ENCODE measurements at regions not wholly inside any gene's neighbourhood (a gene's known extent, or its start where the extent isn't known, plus 50 kb on each side); places are given as distances from the start of the nearest gene placed in this dataset.

GRCh38 chr3:103388214-103388613, 953.4 kb downstream of the ZPLD1 start:
- no peaks in the 10 kb centered on the region for H3K36me3 ChIP-seq (ENCODE audit: insufficient read depth, low read length)
- H3K9ac ChIP-seq (ENCODE audit: low read depth, low read length): no peak overlapping the region
- no peak overlapping the region for H3K27ac ChIP-seq (ENCODE audit: low read length)
- no peak overlapping the region for H3K4me3 ChIP-seq (ENCODE audit: low read depth in 1 of 2, low read length in 2 of 2)
- TF ChIP-seq EZH2 (IDR thresholded peaks at IDR 0.05; ENCODE audit: borderline replicate concordance, low read depth, low read length, severe bottlenecking) (no peak), CTCF (IDR thresholded peaks at IDR 0.05; ENCODE audit: borderline replicate concordance, extremely low read depth, low read length, poor library complexity, severe bottlenecking) (no peak)
- H3K4me1 ChIP-seq (ENCODE audit: insufficient read depth, low read length): no peaks in the 10 kb centered on the region
- no peaks in the 10 kb centered on the region for H4K20me1 ChIP-seq (ENCODE audit: insufficient read depth, low read length)
- no peak for DNase-seq
- no peak overlapping the region for H2AFZ ChIP-seq (ENCODE audit: low read depth, low read length)
- ATAC-seq (ENCODE audit: insufficient read depth, low read depth): no peak
- no peaks in the 10 kb centered on the region for H3K79me2 ChIP-seq (ENCODE audit: insufficient read depth, low read length)
- H3K9me3 ChIP-seq (ENCODE audit: insufficient read depth, low read length, severe bottlenecking): no peaks in the 10 kb centered on the region
- no peaks in the 10 kb centered on the region for H3K27me3 ChIP-seq (ENCODE audit: insufficient read depth, low read length, poor library complexity)
- no peak overlapping the region for H3K4me2 ChIP-seq (ENCODE audit: insufficient read depth, low read length)

- TF ChIP-seq CTCF (IDR thresholded peaks at IDR 0.05; ENCODE audit: borderline replicate concordance, extremely low read depth, low read length, poor library complexity, severe bottlenecking) (no peak), EZH2 (IDR thresholded peaks at IDR 0.05; ENCODE audit: borderline replicate concordance, low read depth, low read length, severe bottlenecking) (no peak)
- Histone ChIP-seq H2AFZ (ENCODE audit: low read depth, low read length) (no peak overlapping the region), H3K9ac (ENCODE audit: low read depth, low read length) (no peak overlapping the region), H3K27me3 (ENCODE audit: insufficient read depth, low read length, poor library complexity) (no peaks in the 10 kb centered on the region), H3K79me2 (ENCODE audit: insufficient read depth, low read length) (no peaks in the 10 kb centered on the region), H3K36me3 (ENCODE audit: insufficient read depth, low read length) (no peaks in the 10 kb centered on the region), H3K9me3 (ENCODE audit: insufficient read depth, low read length, severe bottlenecking) (no peaks in the 10 kb centered on the region), H3K4me2 (ENCODE audit: insufficient read depth, low read length) (no peak overlapping the region), H4K20me1 (ENCODE audit: insufficient read depth, low read length) (no peaks in the 10 kb centered on the region), H3K27ac (ENCODE audit: low read length) (no peak overlapping the region), H3K4me1 (ENCODE audit: insufficient read depth, low read length) (no peaks in the 10 kb centered on the region), H3K4me3 (ENCODE audit: low read depth in 1 of 2, low read length in 2 of 2) (no peak overlapping the region)
- DNase-seq (no peak), ATAC-seq (ENCODE audit: insufficient read depth, low read depth) (no peak)
Observed at GRCh38 chr3:103389356-103389755, 954.5 kb downstream of the ZPLD1 start.

GRCh38 chr3:103393395-103394186, 958.8 kb downstream of the ZPLD1 start:
- Histone ChIP-seq H4K20me1 (ENCODE audit: insufficient read depth, low read length) (no peaks in the 10 kb centered on the region), H3K9me3 (ENCODE audit: insufficient read depth, low read length, severe bottlenecking) (no peaks in the 10 kb centered on the region), H3K9ac (ENCODE audit: low read depth, low read length) (no peak overlapping the region), H3K79me2 (ENCODE audit: insufficient read depth, low read length) (no peaks in the 10 kb centered on the region), H3K4me3 (ENCODE audit: low read depth in 1 of 2, low read length in 2 of 2) (no peak overlapping the region), H2AFZ (ENCODE audit: low read depth, low read length) (no peak overlapping the region), H3K27me3 (ENCODE audit: insufficient read depth, low read length, poor library complexity) (no peaks in the 10 kb centered on the region), H3K4me2 (ENCODE audit: insufficient read depth, low read length) (no peak overlapping the region), H3K4me1 (ENCODE audit: insufficient read depth, low read length) (no peaks in the 10 kb centered on the region), H3K36me3 (ENCODE audit: insufficient read depth, low read length) (no peaks in the 10 kb centered on the region), H3K27ac (ENCODE audit: low read length) (no peak overlapping the region)
- no peak for DNase-seq
- TF ChIP-seq EZH2 (IDR thresholded peaks at IDR 0.05; ENCODE audit: borderline replicate concordance, low read depth, low read length, severe bottlenecking): no peak
- TF ChIP-seq CTCF (IDR thresholded peaks at IDR 0.05; ENCODE audit: borderline replicate concordance, extremely low read depth, low read length, poor library complexity, severe bottlenecking): no peak
- ATAC-seq (ENCODE audit: insufficient read depth, low read depth): no peak
